Thyroid gland (tissue), 4 donors: ENCODE measurements at regions not wholly inside any gene's neighbourhood (a gene's known extent, or its start where the extent isn't known, plus 50 kb on each side); places are given as distances from the start of the nearest gene placed in this dataset.

ENCODE experiments used
- POLR2A ChIP-seq, 2 donors: fragments of 450-650 bp; IDR thresholded peaks; one replicate each; pipeline ENCODE4 v1.6.1; 2017; ENCODE audit warnings: antibody characterized with exemption in 2 of 2, mild to moderate bottlenecking in 2 of 2, moderate library complexity in 1 of 2
- TF ChIP-seq, protein P1 (sequence below), 6 experiments: fragments of 200-600 bp in 3 of 6; fragments of 450-650 bp in 3 of 6; sonication (generic) in 3 of 6; IDR thresholded peaks; one replicate each; pipeline ENCODE4 v1.5.1; 2016 to 2019; ENCODE audit warnings: antibody characterized with exemption in 6 of 6, mild to moderate bottlenecking in 2 of 6, inconsistent platforms in 1 of 6, moderate library complexity in 1 of 6

DNA sequence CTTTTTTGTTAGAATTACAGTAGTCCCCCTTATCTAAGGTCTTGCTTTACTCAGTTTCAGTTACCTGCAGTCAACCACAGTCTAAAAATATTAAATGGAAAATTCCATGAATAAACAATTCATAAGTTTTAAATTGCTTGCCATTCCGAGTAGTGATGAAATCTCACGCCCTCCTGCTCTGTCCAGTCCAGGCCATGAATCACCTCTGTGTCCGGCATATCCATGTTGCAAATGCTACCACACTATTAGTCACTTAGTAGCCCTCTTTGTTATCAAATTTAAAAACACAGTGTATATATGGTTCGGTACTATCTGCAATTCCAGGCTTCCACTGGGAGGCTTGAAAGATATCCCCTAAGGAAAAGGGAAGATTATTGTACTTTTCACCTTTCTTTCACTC lies 164.6 kb upstream of the FAM83B start:
- TF ChIP-seq, protein P1, sequence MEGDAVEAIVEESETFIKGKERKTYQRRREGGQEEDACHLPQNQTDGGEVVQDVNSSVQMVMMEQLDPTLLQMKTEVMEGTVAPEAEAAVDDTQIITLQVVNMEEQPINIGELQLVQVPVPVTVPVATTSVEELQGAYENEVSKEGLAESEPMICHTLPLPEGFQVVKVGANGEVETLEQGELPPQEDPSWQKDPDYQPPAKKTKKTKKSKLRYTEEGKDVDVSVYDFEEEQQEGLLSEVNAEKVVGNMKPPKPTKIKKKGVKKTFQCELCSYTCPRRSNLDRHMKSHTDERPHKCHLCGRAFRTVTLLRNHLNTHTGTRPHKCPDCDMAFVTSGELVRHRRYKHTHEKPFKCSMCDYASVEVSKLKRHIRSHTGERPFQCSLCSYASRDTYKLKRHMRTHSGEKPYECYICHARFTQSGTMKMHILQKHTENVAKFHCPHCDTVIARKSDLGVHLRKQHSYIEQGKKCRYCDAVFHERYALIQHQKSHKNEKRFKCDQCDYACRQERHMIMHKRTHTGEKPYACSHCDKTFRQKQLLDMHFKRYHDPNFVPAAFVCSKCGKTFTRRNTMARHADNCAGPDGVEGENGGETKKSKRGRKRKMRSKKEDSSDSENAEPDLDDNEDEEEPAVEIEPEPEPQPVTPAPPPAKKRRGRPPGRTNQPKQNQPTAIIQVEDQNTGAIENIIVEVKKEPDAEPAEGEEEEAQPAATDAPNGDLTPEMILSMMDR (IDR thresholded peaks at IDR 0.05): no peak
- no peak for TF ChIP-seq POLR2A (IDR thresholded peaks at IDR 0.05)
